ENCODE measurements at regions not wholly inside any gene's neighbourhood (a gene's known extent, or its start where the extent isn't known, plus 50 kb on each side); places are given as distances from the start of the nearest gene placed in this dataset.

DNA sequence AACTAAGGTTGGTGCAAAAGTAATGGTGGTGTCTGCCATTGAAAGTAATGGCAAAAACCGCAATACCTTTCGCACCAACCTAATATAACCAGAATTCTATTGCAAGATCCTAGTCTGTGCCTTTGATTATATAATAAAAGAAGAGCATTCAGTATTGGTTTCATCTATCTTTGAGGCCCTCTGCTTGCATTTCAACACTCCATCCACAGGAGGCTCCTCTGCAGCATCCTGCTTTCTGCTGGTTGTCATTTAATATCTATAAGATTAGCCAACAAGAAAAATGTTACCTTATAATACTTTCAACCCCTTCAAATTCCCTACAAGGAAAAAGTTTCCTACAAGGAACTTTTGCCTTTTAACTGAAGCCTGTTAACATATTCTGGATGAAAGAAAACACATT, 139.2 kb downstream of the CDCA7 start:
- no peak for ATAC-seq
- TF ChIP-seq, protein P1, sequence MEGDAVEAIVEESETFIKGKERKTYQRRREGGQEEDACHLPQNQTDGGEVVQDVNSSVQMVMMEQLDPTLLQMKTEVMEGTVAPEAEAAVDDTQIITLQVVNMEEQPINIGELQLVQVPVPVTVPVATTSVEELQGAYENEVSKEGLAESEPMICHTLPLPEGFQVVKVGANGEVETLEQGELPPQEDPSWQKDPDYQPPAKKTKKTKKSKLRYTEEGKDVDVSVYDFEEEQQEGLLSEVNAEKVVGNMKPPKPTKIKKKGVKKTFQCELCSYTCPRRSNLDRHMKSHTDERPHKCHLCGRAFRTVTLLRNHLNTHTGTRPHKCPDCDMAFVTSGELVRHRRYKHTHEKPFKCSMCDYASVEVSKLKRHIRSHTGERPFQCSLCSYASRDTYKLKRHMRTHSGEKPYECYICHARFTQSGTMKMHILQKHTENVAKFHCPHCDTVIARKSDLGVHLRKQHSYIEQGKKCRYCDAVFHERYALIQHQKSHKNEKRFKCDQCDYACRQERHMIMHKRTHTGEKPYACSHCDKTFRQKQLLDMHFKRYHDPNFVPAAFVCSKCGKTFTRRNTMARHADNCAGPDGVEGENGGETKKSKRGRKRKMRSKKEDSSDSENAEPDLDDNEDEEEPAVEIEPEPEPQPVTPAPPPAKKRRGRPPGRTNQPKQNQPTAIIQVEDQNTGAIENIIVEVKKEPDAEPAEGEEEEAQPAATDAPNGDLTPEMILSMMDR (IDR thresholded peaks at IDR 0.05 in 4 of 5, conservative IDR thresholded peaks at IDR 0.05 in 1 of 5): no peak
- TF ChIP-seq POLR2A (IDR thresholded peaks at IDR 0.05): no peak
- no peaks in the 10 kb centered on the region for H3K36me3 ChIP-seq
- H3K27me3 ChIP-seq: no peaks in the 10 kb centered on the region
- H3K4me3 ChIP-seq: no peak overlapping the region
- H3K27ac ChIP-seq: no peak overlapping the region
- no peaks in the 10 kb centered on the region for H3K9me3 ChIP-seq
- in situ Hi-C loops (cut with MboI; ENCODE audit: low sequenced_read_pairs in 4 of 4): no loop called here
- H3K4me1 ChIP-seq: no peaks in the 10 kb centered on the region
- intact Hi-C loops (cut with DNase I; ENCODE audit: low total_unique reads): no loop called here
- DNase-seq: no peak

DNA sequence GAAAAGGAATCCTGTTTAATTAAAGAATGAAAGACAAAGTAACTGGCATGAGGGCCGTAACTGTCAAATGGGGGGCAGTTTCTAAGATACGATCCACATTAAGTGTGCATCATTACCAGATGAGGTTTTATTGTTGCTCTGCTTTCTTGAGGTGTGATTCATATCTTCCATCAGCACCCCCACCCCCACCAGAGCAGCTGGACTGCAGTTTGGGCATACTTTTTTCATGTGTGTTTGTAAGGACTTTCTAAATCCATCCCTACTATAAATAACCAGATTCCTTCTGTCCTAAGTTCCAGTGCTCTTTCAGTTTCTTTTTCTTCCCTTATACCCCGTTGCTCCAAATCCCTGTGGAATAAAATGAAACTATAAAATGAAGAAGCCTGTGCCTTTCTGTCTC, 142.1 kb downstream of the CDCA7 start:
- in situ Hi-C loops (cut with MboI; ENCODE audit: low sequenced_read_pairs in 4 of 4) (no loop called here), intact Hi-C loops (cut with DNase I; ENCODE audit: low total_unique reads) (no loop called here)
- Histone ChIP-seq H3K27ac (no peak overlapping the region), H3K27me3 (no peaks in the 10 kb centered on the region), H3K36me3 (no peaks in the 10 kb centered on the region), H3K4me1 (no peaks in the 10 kb centered on the region), H3K9me3 (no peaks in the 10 kb centered on the region), H3K4me3 (no peak overlapping the region)
- no peak for TF ChIP-seq POLR2A (IDR thresholded peaks at IDR 0.05)
- TF ChIP-seq, protein P1 (IDR thresholded peaks at IDR 0.05 in 4 of 5, conservative IDR thresholded peaks at IDR 0.05 in 1 of 5): no peak
- no peak for ATAC-seq
- no peak for DNase-seq

DNA sequence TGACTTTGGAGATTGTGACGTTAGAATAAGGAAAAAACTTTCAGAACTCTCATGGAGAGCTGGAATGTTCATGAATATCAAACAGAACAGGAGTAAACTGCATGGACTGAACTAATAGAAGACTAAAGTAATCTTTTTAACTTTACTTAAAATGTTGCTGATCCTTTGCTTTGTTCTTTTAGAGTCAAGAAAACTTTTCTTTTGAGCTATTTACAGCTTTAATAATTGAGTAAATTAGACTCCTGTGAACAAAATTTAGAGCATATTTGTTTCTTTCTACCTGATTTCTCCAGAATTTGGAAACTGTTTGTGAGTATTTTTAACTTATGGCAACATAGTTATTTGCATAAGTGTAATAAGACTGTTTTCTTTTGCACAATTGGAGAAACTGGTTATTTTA, 146.3 kb downstream of the CDCA7 start:
- no peaks in the 10 kb centered on the region for H3K4me1 ChIP-seq
- H3K9me3 ChIP-seq: no peaks in the 10 kb centered on the region
- ATAC-seq: no peak
- no peak overlapping the region for H3K4me3 ChIP-seq
- no peak for TF ChIP-seq POLR2A (IDR thresholded peaks at IDR 0.05)
- TF ChIP-seq, protein P1 (IDR thresholded peaks at IDR 0.05 in 4 of 5, conservative IDR thresholded peaks at IDR 0.05 in 1 of 5): no peak
- in situ Hi-C loops (cut with MboI; ENCODE audit: low sequenced_read_pairs in 4 of 4): no loop called here
- H3K36me3 ChIP-seq: no peaks in the 10 kb centered on the region
- intact Hi-C loops (cut with DNase I; ENCODE audit: low total_unique reads): no loop called here
- no peaks in the 10 kb centered on the region for H3K27me3 ChIP-seq
- no peak overlapping the region for H3K27ac ChIP-seq
- DNase-seq: no peak

DNA sequence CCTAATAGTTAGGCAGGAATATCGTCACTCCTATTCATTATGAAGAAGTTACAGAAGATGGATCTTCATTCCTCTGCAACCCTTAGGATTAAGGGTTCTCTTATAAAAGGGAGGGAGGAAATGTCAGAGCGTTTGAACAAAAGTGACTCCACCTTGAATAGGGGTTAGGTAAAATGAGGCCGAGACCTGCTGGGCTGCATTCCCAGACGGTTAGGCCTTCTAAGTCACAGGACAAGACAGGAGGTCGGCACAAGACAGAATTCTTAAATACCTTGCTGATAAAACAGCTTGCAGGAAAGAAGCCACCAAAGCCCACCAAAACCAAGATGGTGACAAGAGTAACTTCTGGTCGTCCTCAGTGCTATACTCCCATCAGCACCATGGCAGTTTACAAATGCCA, 147.6 kb downstream of the CDCA7 start:
- Histone ChIP-seq H3K4me3 (no peak overlapping the region), H3K27ac (no peak overlapping the region), H3K9me3 (no peaks in the 10 kb centered on the region), H3K36me3 (no peaks in the 10 kb centered on the region), H3K27me3 (no peaks in the 10 kb centered on the region), H3K4me1 (no peaks in the 10 kb centered on the region)
- DNase-seq (no peak), ATAC-seq (no peak)
- TF ChIP-seq, protein P1 (IDR thresholded peaks at IDR 0.05 in 4 of 5, conservative IDR thresholded peaks at IDR 0.05 in 1 of 5): no peak
- no peak for TF ChIP-seq POLR2A (IDR thresholded peaks at IDR 0.05)
- intact Hi-C loops (cut with DNase I; ENCODE audit: low total_unique reads): no loop called here
- in situ Hi-C loops (cut with MboI; ENCODE audit: low sequenced_read_pairs in 4 of 4): no loop called here

DNA sequence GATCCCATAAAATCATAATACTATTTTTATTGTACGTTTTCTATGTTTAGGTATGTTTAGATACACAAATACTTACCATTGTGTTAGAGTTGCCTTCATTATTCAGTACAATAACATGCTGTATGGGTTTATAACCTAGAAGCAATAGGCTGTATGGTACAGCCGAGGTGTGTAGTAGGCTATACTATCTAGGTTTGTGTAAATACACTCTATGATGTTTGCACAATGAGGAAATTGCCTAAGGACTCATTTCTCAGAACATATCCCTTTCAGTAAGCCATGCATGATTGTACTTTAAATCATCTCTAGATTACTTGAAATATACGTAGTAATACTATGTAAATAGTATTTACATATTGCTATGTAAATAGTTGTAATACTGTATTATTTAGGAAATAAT, 156.7 kb downstream of the CDCA7 start:
- H3K4me3 ChIP-seq: no peak overlapping the region
- intact Hi-C loops (cut with DNase I; ENCODE audit: low total_unique reads): no loop called here
- DNase-seq (no peak), ATAC-seq (no peak)
- no peaks in the 10 kb centered on the region for H3K27me3 ChIP-seq
- TF ChIP-seq POLR2A (IDR thresholded peaks at IDR 0.05): no peak
- TF ChIP-seq, protein P1 (IDR thresholded peaks at IDR 0.05 in 4 of 5, conservative IDR thresholded peaks at IDR 0.05 in 1 of 5): no peak
- no peaks in the 10 kb centered on the region for H3K36me3 ChIP-seq
- in situ Hi-C loops (cut with MboI; ENCODE audit: low sequenced_read_pairs in 4 of 4): no loop called here
- no peak overlapping the region for H3K27ac ChIP-seq
- no peaks in the 10 kb centered on the region for H3K4me1 ChIP-seq
- no peaks in the 10 kb centered on the region for H3K9me3 ChIP-seq
